CD4-positive, alpha-beta T cell treated with Interleukin-15 for 4 hours (primary cell): ENCODE measurements at regions not wholly inside any gene's neighbourhood (a gene's known extent, or its start where the extent isn't known, plus 50 kb on each side); places are given as distances from the start of the nearest gene placed in this dataset.

Experiments used
- DNase-seq: peaks from one replicate; pipeline ENCODE4 v3.0.0-alpha.2; 2020; ENCODE audit warnings: low spot score

- DNase-seq, result no peak
These were observed 51.1 kb upstream of the BEGAIN start for GRCh38 chr14:100638211-100638855.

GRCh38 chr14:100639280-100639679, 52.1 kb upstream of the BEGAIN start:
- DNase-seq, result no peak

- peak; percentile 77 for DNase-seq
These were observed 53.5 kb upstream of the BEGAIN start for GRCh38 chr14:100640471-100641273.

- no peak for DNase-seq
These were observed 54.1 kb upstream of the BEGAIN start for GRCh38 chr14:100641274-100641860.

- no peak for DNase-seq
These were observed 56.2 kb upstream of the BEGAIN start for GRCh38 chr14:100643426-100643825.

- no peak for DNase-seq
These were observed 57.2 kb upstream of the BEGAIN start for GRCh38 chr14:100644383-100644782.

GRCh38 chr14:100644784-100645183, 57.6 kb upstream of the BEGAIN start:
- DNase-seq, result no peak

- DNase-seq, result peak; percentile 84
These were observed 58.2 kb upstream of the BEGAIN start for GRCh38 chr14:100645196-100645981.

GRCh38 chr14:100645982-100646314, 58.7 kb upstream of the BEGAIN start:
- DNase-seq, result no peak

- DNase-seq, result no peak
These were observed 61.4 kb upstream of the BEGAIN start for GRCh38 chr14:100648474-100649172.

- DNase-seq, result no peak
These were observed 61.9 kb upstream of the BEGAIN start for GRCh38 chr14:100649173-100649519.

- no peak for DNase-seq
These were observed 64.8 kb upstream of the BEGAIN start for GRCh38 chr14:100651999-100652508.

GRCh38 chr14:100652744-100653143, 65.5 kb upstream of the BEGAIN start:
- no peak for DNase-seq

GRCh38 chr14:100653409-100653808, 66.2 kb upstream of the BEGAIN start:
- DNase-seq, result peak; percentile 29

- DNase-seq, result no peak
These were observed 67.0 kb upstream of the BEGAIN start for GRCh38 chr14:100654025-100654813.

- peak; percentile 28 for DNase-seq
These were observed 67.9 kb upstream of the BEGAIN start for GRCh38 chr14:100654814-100655740.

- DNase-seq, result no peak
These were observed 68.5 kb upstream of the BEGAIN start for GRCh38 chr14:100655741-100656085.

GRCh38 chr14:100656996-100657395, 69.7 kb upstream of the DLK1 start:
- no peak for DNase-seq

GRCh38 chr14:100657780-100658179, 68.9 kb upstream of the DLK1 start:
- no peak for DNase-seq
